HepG2 (cell line): ENCODE measurements at regions not wholly inside any gene's neighbourhood (a gene's known extent, or its start where the extent isn't known, plus 50 kb on each side); places are given as distances from the start of the nearest gene placed in this dataset.

Experiments used
- ARNTL ChIP-seq: sonication (generic); formaldehyde crosslinking; IDR thresholded peaks from 2 replicates; pipeline ENCODE4 v1.4.0; 2020; ENCODE audit warnings: mild to moderate bottlenecking, missing genetic modification reagents
- CTCF ChIP-seq: sonication (generic); formaldehyde crosslinking; IDR thresholded peaks from 2 replicates; pipeline ENCODE4 v1.5.0; 2020; ENCODE audit warnings: mild to moderate bottlenecking, missing genetic modification reagents, moderate library complexity
- FOXA3 ChIP-seq: IDR thresholded peaks from 2 replicates; pipeline ENCODE4 v1.6.1; 2016; ENCODE audit warnings: missing genetic modification reagents, missing compliant biosample characterization
- FOXK1 ChIP-seq: sonication (generic); formaldehyde crosslinking; IDR thresholded peaks from 2 replicates; pipeline ENCODE4 v1.4.0; 2020; ENCODE audit warnings: low read depth, missing genetic modification reagents, borderline replicate concordance
- HMG20A ChIP-seq: IDR thresholded peaks from 2 replicates; pipeline ENCODE4 v1.6.1; 2016; ENCODE audit warnings: borderline replicate concordance
- HNRNPH1 ChIP-seq: fragments of 200-400 bp; formaldehyde crosslinking; optimal IDR thresholded peaks from 2 replicates; pipeline ENCODE3; 2017; ENCODE audit warnings: mild to moderate bottlenecking, low read depth, low read length
- KDM2A ChIP-seq: sonication (generic); formaldehyde crosslinking; IDR thresholded peaks from 2 replicates; pipeline ENCODE4 v1.4.0; 2020; ENCODE audit warnings: low read depth, missing genetic modification reagents, borderline replicate concordance
- KLF6 ChIP-seq: IDR thresholded peaks from 2 replicates; pipeline ENCODE4 v1.8.0; 2016; ENCODE audit warnings: missing biosample characterization, missing genetic modification reagents
- MEF2D ChIP-seq: sonication (generic); formaldehyde crosslinking; IDR thresholded peaks from 2 replicates; pipeline ENCODE4 v1.5.1; 2020; ENCODE audit warnings: mild to moderate bottlenecking, missing genetic modification reagents
- MNT ChIP-seq: fragments of 450-650 bp; IDR thresholded peaks from 2 replicates; pipeline ENCODE4 v1.6.1; 2016
- NFIB ChIP-seq: sonication (generic); formaldehyde crosslinking; IDR thresholded peaks from 2 replicates; pipeline ENCODE4 v1.9.0; 2021; ENCODE audit warnings: missing genetic modification reagents, mild to moderate bottlenecking, borderline replicate concordance
- THYN1 ChIP-seq: sonication (generic); formaldehyde crosslinking; IDR thresholded peaks from 2 replicates; pipeline ENCODE4 v1.8.1; 2023; ENCODE audit warnings: low read depth, mild to moderate bottlenecking, moderate library complexity, missing genetic modification reagents, borderline replicate concordance
- ZBTB26 ChIP-seq: IDR thresholded peaks from 2 replicates; pipeline ENCODE4 v1.6.1; 2016; ENCODE audit warnings: missing compliant biosample characterization, missing genetic modification reagents, borderline replicate concordance
- ZBTB33 ChIP-seq: sonication (generic); formaldehyde crosslinking; IDR thresholded peaks from 2 replicates; pipeline ENCODE4 v1.4.0; 2020; ENCODE audit warnings: missing genetic modification reagents
- ZNF17 ChIP-seq: sonication (generic); formaldehyde crosslinking; IDR thresholded peaks from 2 replicates; pipeline ENCODE4 v1.5.0; 2020; ENCODE audit warnings: mild to moderate bottlenecking, missing genetic modification reagents
- ZNF281 ChIP-seq: sonication (generic); formaldehyde crosslinking; IDR thresholded peaks from 2 replicates; pipeline ENCODE4 v1.4.0; 2020; ENCODE audit warnings: missing genetic modification reagents, borderline replicate concordance
- ZNF496 ChIP-seq: sonication (generic); formaldehyde crosslinking; IDR thresholded peaks from 2 replicates; pipeline ENCODE4 v1.8.1; 2023; ENCODE audit warnings: mild to moderate bottlenecking, moderate library complexity, missing genetic modification reagents; ENCODE audit not compliant: insufficient replicate concordance
- ZNF639 ChIP-seq: conservative IDR thresholded peaks from 2 replicates; pipeline ENCODE4 v1.6.1; 2018; ENCODE audit warnings: missing genetic modification reagents
- ZNF720 ChIP-seq: sonication (generic); formaldehyde crosslinking; IDR thresholded peaks from 2 replicates; pipeline ENCODE4 v1.4.0; 2020; ENCODE audit warnings: missing genetic modification reagents

GRCh38 chr17:43324205-43324893 is 74.4 kb upstream of the ARL4D start (continued):
- TF ChIP-seq ZNF17 (CRISPR knock-in tag): no peak
- TF ChIP-seq HMG20A (CRISPR knock-in tag): no peak
- no peak for TF ChIP-seq ZNF720 (CRISPR knock-in tag)
- TF ChIP-seq CTCF: peak; percentile 56
- TF ChIP-seq KLF6: no peak
- TF ChIP-seq THYN1 (CRISPR knock-in tag): no peak
- TF ChIP-seq KDM2A (CRISPR knock-in tag): peak; percentile 29; the same call in 1 of the 2 replicates
- no peak for TF ChIP-seq MEF2D (CRISPR knock-in tag)
- no peak for TF ChIP-seq FOXA3
- TF ChIP-seq ZBTB33 (CRISPR knock-in tag): peak; percentile 53; the same call in 1 of the 2 replicates
- no peak for TF ChIP-seq MNT
- TF ChIP-seq ZNF496 (CRISPR knock-in tag): no peak
- TF ChIP-seq ZNF281 (CRISPR knock-in tag): no peak
- TF ChIP-seq HNRNPH1: no peak
- TF ChIP-seq NFIB (CRISPR knock-in tag): no peak
- no peak for TF ChIP-seq FOXK1 (CRISPR knock-in tag)
- no peak for TF ChIP-seq ZNF639 (CRISPR knock-in tag)
- TF ChIP-seq ARNTL: no peak
- TF ChIP-seq ZBTB26 (CRISPR knock-in tag): no peak
